ENCODE measurements at regions not wholly inside any gene's neighbourhood (a gene's known extent, or its start where the extent isn't known, plus 50 kb on each side); places are given as distances from the start of the nearest gene placed in this dataset.
A peak's percentile ranks its signal among the peaks of the same experiment; 100 is the strongest.
"Not testable (repeated sequence)": the region's sequence is repeated elsewhere in the genome, so short reads cannot be mapped to it uniquely, and the experiment has no call there.

DNA sequence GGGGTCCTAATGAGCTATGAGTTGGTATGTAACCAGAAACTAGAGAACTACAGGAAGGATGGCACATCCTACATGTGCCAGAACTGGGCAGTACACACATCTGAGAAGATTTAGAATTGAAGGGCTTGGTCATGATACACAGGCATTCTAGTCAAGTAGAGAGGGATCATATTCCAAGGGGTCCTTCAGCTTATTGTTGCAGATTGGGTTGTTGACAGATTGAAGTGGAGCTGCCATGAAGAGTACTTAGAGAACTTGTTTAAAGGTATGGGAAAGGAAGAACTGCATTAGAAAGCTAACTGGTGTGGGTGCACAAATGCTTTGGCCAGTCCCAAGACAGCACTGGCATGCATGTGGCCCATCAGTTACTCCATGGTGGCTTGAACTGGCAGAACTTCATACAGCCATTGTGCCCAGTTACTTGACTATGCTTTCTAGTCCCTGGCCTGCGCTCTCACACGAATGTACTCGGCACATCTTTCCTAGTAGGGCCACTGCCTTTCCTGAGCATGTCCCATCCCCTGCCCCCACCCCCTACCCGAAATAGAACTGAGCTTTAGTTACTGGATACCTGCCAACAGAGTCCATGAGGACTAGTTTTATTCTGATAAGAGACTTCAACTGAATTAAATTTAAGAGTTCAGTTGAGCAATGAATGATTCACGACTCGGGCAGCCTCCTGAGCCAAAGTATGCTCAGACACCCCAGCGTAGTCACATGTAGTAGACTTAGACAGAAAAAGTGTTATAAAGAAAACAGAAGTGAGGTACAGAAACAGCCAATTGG is 64.0 kb downstream of the CCNG2 start:
- no peak for DNase-seq (ENCODE audit: low read depth in 1 of 2, low spot score in 1 of 2)

DNA sequence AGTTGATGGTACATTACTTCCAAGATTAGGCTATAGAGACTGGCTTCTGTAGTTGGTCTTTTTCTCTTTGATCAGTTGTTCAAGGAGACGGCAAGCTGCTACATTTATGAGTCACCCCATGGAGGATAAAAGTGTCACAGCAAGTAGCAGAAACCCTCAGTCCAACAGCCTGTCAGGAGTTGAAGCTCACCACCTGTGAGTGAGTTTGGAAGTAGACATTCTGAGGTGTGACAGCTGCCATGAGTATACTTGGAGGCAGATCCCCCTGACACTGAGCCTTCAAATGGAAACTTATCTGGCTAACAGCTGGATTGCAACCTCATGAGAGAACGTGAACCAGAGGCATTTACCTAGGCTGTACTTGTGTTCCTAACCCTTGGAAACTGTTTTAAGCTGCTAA is 68.0 kb downstream of the CCNG2 start:
- DNase-seq (ENCODE audit: low read depth in 1 of 2, low spot score in 1 of 2): no peak

DNA sequence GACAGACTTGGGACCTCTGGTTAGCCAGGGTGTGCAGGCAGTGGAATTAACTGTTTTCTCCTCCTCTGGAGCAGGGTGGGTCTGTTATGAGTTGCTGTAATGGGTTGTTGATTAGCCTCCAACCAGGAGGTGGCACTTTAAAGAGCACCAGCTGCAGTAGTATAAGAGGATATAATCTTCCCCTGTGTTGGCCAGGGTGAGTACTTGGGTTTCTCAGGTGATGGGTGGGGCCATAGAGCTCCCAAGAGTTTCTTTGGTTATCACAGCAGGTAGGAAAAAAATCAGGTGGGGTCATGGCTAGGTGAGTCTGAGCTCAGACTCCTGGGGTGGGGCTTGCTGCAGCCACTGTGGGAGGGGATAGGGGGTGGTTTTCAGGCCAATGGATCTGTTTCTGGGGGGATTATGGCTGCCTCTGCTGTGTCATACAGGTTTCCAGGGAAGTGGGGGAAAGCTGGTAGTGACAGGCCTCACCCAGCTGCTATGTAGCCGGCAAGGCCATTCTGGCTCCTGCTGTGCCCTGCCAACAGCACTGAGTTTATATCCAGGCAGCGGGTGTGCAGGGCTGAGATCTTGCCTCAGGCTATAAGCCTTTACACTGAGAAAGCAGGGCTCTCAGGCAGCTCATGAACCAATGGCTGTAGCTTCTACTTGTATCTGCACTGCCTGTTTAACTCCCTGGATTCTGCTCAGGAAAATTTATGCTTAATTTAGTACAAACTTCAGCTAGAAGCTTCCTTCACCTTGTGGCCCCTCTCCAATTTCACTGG is 70.1 kb downstream of the CCNG2 start:
- no peak for DNase-seq (ENCODE audit: low read depth in 1 of 2, low spot score in 1 of 2)

DNA sequence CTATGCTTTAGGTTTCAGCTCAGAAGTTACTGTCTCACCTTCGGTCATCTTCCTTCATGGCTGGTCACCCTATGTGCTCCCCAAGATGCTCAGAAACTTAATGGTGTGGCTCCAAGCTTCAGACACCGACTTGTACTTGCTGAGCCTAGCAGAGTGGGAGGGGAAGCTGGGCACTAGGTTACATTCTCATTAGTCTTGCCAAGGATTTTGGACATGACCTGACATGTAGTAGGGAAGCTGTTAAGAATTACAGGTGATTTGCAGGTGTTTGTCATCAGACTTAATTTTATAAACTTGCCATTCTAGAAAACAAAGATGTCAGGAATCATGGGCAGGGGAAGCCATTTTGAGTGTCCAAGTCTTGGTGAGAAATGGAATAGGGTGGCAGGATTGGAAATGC is 72.4 kb downstream of the CCNG2 start:
- no peak for DNase-seq (ENCODE audit: low read depth in 1 of 2, low spot score in 1 of 2)

DNA sequence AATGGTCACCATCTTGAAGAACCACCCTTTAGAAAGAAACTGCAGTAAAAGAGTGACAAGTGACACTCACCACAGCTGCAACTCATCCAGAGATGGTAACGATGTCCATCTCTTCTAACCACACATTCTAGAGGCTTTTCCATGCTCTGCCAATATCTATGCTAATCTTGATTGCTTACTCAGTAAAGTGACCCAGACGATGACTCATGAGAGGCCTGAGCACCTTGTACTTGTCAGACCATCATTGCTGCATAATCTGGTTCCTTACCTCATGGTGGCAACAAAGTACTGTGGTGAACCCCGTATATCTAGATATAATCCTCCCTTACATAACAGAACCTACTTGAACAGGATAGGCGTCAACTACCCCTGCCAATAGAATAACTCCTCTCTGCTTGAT is 75.6 kb downstream of the CCNG2 start:
- DNase-seq (ENCODE audit: low read depth in 1 of 2, low spot score in 1 of 2): no peak

DNA sequence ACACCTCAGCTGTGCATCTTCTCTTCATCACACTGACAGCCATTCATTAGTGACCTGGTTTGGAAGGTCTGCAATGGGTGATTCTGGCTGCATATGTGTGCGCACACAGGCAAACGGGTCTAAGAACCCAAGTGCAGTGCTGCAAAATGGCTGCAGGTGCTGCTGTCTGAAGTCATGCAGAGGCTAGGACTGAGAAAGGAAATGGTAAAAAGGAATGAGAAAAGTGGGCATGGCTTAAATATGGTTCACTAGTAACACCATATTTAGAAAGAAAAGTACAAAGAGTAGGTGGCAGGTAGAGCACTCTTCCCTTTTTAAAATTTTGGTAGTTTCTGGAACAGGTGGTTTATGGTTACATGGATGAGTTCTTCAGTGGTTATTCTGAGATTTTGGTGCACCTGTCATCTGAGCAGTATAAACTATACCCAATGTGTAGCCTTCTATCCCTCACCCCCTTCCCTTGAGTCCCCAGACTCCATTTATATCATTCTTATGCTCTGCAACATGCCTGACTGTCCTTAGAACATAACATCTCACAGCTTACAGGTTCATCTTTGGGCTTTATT is 78.4 kb downstream of the CCNG2 start:
- no peak for DNase-seq (ENCODE audit: low read depth in 1 of 2, low spot score in 1 of 2)

DNA sequence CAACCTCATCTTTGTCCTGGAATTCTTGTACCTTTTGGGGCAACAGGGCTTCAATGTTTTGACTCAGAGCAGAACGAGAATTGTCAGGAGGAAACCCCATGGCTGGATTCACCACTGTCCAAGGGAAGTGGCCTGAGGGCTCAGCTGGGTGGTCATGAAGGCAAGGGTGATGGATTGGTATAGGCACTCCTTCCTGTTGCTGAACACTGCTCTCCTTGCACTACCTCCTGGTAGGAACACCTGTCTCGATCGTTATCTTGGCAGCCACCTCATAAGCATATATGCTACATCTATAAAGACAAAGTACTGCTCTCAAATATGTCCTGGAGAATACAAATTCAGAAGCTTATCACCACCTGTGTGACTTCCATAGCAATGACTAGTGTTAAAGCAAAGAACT is 79.8 kb downstream of the CCNG2 start:
- DNase-seq (ENCODE audit: low read depth in 1 of 2, low spot score in 1 of 2): no peak

DNA sequence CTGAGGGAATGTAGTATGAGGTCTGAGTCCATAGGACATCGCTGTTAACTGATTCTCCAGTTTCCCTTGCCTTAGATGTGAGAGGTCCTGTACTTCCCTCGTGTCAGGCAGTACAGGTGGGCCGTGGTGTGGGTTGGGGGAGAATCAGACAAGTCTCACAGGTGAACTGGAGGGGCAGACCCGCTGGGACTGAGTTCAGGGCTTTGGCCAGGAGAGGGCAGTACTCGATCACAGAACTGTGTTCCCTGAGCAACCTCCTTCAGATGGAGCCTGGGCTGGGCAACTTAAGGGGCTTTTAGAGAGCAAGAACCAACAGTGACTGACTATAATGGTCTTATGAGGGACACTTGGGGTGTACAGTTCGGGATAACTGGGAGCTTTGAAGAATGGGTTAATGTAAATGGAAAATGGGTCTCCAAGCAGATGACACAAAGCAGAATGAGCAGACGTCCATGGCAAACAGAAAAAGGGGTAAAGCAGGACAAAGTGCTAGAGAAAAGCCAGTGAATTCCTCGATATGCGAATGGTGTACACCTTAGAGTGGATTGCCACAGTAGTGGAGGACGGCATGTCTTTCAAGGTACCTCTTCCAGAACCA is 83.6 kb downstream of the CCNG2 start:
- DNase-seq (ENCODE audit: low read depth in 1 of 2, low spot score in 1 of 2): peak; percentile 23 to 36

DNA sequence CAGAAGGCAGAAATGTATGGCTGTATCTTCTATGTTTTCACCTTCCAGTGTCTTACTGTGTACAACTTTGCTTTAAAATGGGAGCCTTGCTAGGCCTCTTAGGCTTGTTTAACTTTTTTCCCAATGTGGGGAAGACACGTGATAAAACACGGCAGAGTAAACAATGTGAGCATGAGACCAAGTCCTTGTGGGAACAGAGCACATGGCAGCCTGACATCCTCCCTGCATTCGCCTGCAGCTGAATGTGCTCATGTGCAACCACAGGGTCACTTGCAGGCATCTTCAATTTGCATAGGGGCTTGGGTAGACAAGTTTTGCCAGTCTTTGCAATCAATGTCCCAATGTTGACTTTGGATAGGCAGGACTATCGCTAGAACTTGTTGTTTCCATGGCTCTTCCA is 91.8 kb downstream of the CCNG2 start:
- no peak for DNase-seq (ENCODE audit: low read depth in 1 of 2, low spot score in 1 of 2)

DNA sequence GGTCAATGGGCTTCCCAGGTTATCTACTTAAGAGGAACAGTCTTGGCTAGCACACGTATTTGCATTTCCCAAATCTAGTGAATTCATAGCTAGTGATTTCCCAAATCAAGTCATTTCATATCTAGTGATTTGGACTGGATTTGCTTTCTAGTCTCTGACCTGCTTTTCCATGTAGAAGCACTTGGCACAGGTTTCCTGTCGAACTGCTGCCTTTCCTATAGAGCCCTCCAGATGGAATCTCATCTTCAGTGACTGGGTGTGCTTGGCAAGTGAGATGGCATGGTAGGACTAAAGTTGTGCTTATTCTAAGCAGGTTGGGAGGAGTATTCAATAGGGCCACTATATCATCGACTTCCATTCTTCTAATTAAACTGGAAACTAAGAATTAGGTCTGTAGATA is 94.7 kb downstream of the CCNG2 start:
- DNase-seq (ENCODE audit: low read depth in 1 of 2, low spot score in 1 of 2): no peak

DNA sequence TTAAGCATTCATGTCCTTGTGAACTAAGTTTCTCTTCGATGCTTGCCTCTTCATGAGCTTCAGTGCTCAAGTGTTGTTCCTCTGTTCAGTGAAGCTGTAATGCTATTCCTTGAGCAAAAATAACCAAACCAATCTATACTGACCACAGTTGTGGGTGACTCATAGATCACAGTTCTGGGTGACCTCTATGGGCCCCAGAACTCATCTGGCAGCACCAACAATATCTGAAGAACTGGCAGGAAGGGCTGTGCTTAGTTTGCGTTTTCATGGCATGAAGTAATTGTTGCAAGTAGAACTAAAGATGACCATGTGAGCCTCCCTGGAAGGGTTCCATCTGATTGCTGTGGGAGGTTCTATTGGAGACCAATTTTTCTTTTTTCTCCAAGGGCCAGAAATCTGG is 106.2 kb downstream of the CCNG2 start:
- no peak for DNase-seq (ENCODE audit: low read depth in 1 of 2, low spot score in 1 of 2)

DNA sequence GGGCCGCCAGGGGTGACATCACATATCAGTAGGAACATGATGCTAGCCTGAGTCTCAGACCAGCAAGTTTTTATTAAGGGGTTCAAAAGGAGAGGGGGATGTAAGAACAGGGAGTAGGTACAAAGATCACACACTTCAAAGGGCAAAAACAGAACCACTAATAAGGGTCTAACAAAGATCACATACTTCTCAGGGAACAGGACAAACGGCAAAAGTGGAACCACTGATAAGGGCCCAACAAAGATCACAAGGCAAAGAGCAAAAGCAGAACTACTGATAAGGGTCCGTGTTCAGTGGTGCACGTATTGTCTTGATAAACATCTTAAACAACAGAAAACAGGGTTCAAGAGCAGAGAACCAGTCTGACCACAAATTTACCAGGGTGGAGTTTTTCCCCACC is 107.0 kb downstream of the CCNG2 start:
- not testable (repeated sequence) for DNase-seq (ENCODE audit: low read depth in 1 of 2, low spot score in 1 of 2)

DNA sequence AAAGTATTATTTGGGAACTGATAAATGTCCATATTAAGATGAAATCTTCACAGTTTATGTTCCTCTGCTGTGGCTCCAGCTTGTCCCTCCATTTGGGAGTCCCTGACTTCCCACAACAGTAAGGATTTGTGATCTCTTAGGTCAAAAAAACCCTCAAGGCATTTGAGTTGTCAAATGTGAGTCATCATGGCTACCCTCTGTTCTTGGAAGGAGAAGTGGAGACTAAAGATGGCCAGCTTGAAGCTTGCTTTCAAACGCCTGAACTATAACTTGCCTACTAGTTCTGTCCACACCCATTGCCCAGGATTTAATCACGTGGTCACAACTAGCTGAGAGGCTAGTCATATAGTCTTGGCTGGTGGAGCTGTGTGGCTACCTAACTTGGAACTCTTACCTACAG is 107.8 kb downstream of the CCNG2 start:
- no peak for DNase-seq (ENCODE audit: low read depth in 1 of 2, low spot score in 1 of 2)

DNA sequence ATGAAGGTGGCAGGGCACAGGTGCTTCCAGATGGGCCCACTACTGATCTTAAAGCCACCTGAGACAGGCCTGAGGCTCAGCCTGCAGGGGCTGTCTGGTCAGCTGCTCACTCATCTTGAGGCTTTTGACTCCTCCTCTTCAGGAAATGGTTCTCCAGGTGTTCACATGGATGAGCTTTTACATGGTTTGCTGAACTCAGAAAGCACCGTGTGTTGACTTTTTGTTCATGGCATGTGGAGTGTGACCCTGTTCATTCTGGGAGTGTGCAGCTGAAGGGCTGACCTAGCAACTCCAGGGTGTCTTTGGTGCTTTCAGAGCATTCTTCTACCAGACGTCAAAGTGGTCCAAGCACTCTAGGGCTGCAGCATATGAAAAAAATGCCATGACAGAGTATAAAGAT is 111.1 kb downstream of the CCNG2 start:
- DNase-seq (ENCODE audit: low read depth in 1 of 2, low spot score in 1 of 2): no peak

DNA sequence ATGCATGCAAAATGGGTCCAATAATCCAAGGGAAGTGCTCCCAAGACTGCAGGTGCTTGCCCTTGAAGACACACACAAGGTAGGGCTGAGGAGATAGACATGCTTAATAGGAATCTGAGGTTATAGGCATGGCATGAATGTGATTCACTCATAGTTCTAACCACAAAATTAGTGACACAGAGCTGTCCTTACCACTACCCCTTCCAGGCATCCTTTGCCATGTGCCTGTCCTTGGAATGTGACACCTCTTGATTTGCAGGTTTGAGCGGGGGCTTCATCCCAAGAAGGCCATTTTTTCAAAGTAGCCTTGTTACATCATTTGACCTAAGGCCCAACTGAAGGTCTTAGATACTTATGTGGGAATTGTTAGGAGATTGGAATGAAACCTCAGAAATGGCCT is 112.5 kb downstream of the CCNG2 start:
- DNase-seq (ENCODE audit: low read depth in 1 of 2, low spot score in 1 of 2): no peak

DNA sequence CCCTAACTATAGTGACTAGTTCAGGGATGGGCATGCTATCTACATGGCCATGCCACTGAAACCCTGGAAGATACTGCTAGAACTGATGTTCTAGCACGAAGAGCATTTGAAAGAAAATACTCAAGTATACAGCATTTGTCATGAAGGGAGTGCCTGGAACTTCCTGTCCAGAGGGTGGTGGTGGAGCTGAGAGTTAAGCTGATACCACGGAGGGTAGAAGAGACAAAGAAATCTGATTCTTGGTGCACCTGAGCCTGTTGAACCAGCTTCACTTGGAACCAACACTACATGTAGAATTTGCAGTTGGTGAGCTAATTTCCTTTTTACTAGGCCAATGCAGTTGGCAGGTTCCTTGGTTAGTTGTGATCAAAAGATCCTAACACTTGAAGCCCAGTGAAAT is 116.4 kb downstream of the CCNG2 start:
- no peak for DNase-seq (ENCODE audit: low read depth in 1 of 2, low spot score in 1 of 2)

DNA sequence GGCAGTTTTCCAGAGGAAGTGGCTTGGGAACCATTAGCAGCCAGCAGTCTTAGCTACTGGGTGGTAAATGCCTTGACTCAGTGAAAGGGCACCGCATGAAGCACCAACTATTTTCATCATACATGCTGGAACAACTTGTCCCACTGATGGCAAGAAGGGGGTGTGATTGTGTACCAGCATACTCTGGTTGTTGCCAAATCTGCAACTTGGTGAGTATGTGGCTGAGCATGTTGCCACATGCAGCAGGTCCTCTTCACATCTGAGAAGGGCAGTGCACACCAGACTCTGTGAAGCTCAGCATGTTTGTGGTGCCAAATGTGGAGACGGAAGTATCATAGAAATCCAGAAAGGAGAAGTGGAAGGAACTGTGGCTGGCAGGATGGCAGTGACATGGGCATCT is 122.1 kb downstream of the CCNG2 start:
- not testable (repeated sequence) for DNase-seq (ENCODE audit: low read depth in 1 of 2, low spot score in 1 of 2)

DNA sequence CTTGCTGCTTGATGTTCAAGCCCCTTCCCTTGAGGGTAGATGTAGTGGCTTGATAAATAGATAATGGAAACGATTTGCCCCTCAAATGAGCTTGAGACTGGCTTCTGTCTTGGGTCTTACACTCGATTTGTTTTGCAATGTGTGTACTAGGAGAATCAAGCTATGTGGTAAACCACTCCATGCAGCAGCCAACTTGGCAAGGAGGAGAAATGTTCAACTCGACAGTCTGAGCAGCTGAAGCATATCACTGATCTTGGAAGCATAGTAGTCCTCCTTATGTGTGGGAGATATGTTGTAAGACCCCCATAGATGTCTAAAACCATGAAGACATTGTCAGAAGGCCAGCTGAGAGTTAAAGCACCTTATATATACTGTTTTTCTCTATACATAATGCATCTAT is 125.3 kb downstream of the CCNG2 start:
- DNase-seq (ENCODE audit: low read depth in 1 of 2, low spot score in 1 of 2): no peak

DNA sequence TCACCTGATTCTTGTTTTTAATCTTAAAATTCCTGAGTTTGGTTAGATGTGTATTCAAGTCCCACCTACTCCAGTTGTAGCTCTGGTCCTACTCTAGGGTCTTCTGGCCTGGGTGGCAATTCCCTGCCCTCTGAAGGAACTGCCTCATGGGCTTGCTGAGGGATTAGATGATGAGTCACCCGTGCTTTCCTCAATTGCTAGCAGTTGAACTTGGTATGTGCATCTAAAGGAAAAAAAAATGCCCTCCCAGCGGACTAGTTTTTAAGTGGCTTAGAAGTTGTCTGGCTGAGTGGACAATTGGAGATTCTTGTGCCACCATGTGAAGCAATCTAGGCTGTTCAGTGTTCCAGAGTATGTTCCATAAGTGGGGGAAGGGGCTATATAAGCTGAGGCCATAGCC is 127.0 kb downstream of the CCNG2 start:
- DNase-seq (ENCODE audit: low read depth in 1 of 2, low spot score in 1 of 2): no peak

DNA sequence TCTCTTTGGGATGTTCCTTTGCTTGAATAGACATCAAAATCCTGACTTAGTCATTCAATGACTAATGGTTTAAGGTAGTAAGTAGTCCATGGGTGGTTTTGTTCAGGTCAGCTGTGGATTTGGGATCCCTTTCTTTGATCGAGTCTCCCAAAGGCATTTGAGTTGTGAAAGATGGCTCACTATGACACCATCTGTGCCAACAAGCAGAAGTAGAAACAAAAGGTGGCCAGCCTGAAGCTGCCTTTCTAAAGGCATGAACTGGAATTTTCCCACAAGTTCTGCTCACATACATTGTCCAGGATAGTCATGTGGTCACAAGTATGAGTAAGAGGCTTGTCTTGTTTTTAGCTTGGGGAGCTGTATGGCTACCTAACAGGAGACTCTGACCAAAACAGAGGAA is 129.9 kb downstream of the CCNG2 start:
- no peak for DNase-seq (ENCODE audit: low read depth in 1 of 2, low spot score in 1 of 2)

DNA sequence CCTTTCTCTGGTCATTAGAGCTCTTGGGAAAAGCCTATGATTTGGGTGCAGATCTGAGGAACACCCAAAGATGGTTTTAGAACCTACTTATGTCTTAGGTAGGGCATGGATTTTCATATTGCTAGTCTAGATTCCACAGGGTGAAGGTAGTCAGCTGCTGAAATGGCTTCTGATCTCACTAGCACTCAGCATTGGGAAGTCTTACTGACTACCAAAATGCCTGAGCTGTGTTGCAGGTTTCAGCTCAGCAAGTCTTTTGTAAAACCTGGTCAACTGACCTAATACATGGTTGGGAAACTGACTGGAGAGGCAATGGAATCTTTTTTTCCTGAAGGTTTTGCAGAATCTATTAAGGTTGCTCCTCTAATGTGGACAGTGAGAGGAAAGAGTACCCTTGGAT is 136.4 kb downstream of the CCNG2 start:
- no peak for DNase-seq (ENCODE audit: low read depth in 1 of 2, low spot score in 1 of 2)

DNA sequence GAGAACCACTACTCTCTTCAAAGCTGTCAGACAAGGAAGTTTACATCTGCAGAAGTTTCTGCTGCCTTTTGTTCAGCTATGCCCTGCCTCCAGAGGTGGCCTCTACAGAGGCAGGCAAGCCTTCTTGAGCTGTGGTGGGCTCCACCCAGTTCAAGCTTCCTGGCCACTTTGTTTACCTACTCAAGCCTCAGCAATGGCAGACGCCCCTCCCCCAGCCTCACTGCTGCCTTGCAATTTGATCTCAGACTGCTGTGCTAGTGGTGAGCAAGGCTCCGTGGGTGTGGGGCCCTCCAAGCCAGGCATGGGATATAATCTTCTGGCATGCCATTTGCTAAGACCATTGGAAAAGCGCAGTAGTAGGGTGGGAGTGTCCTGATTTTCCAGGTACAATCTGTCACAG is 144.0 kb downstream of the CCNG2 start:
- DNase-seq (ENCODE audit: low read depth in 1 of 2, low spot score in 1 of 2): not testable (repeated sequence)
